Hindlimb muscle (tissue), 1 donor: ENCODE measurements at regions not wholly inside any gene's neighbourhood (a gene's known extent, or its start where the extent isn't known, plus 50 kb on each side); places are given as distances from the start of the nearest gene placed in this dataset.

Experiments used
- DNase-seq: peaks from one replicate; pipeline ENCODE4 v3.0.0-alpha.2; 2013

- no peak for DNase-seq
Measured at GRCh38 chr11:23490557-23491235, 630.4 kb upstream of the CCDC179 start.

GRCh38 chr11:23494981-23495380, 634.7 kb upstream of the CCDC179 start:
- no peak for DNase-seq

GRCh38 chr11:23496340-23496739, 636.1 kb upstream of the CCDC179 start:
- DNase-seq = no peak

- no peak for DNase-seq
Measured at GRCh38 chr11:23497040-23497439, 636.8 kb upstream of the CCDC179 start.

- no peak for DNase-seq
Measured at GRCh38 chr11:23502389-23502788, 642.1 kb upstream of the CCDC179 start.

- no peak for DNase-seq
Measured at GRCh38 chr11:23502826-23503225, 642.6 kb upstream of the CCDC179 start.

GRCh38 chr11:23509023-23509422, 648.7 kb upstream of the CCDC179 start:
- no peak for DNase-seq

GRCh38 chr11:23509821-23510220, 649.5 kb upstream of the CCDC179 start:
- DNase-seq = no peak

GRCh38 chr11:23519194-23519593, 658.9 kb upstream of the CCDC179 start:
- DNase-seq = no peak

- DNase-seq = no peak
Measured at GRCh38 chr11:23520226-23520960, 660.1 kb upstream of the CCDC179 start.

- DNase-seq = no peak
Measured at GRCh38 chr11:23536907-23537306, 676.6 kb upstream of the CCDC179 start.

- no peak for DNase-seq
Measured at GRCh38 chr11:23539556-23539955, 679.3 kb upstream of the CCDC179 start.

- peak; percentile 19 for DNase-seq
Measured at GRCh38 chr11:23540101-23540561, 679.9 kb upstream of the CCDC179 start.

- DNase-seq = no peak
Measured at GRCh38 chr11:23542189-23542588, 681.9 kb upstream of the CCDC179 start.

GRCh38 chr11:23542816-23543215, 682.5 kb upstream of the CCDC179 start:
- no peak for DNase-seq

GRCh38 chr11:23543651-23544222, 683.5 kb upstream of the CCDC179 start:
- no peak for DNase-seq

GRCh38 chr11:23551706-23552105, 691.4 kb upstream of the CCDC179 start:
- DNase-seq = no peak

- no peak for DNase-seq
Measured at GRCh38 chr11:23554002-23554401, 693.7 kb upstream of the CCDC179 start.

- DNase-seq = peak; percentile 15
Measured at GRCh38 chr11:23555085-23555484, 694.8 kb upstream of the CCDC179 start.

- no peak for DNase-seq
Measured at GRCh38 chr11:23556163-23556750, 696.0 kb upstream of the CCDC179 start.

- no peak for DNase-seq
Measured at GRCh38 chr11:23563591-23563990, 703.3 kb upstream of the CCDC179 start.

GRCh38 chr11:23564370-23564769, 704.1 kb upstream of the CCDC179 start:
- no peak for DNase-seq

GRCh38 chr11:23569134-23569533, 708.9 kb upstream of the CCDC179 start:
- DNase-seq = no peak
